ENCODE measurements at regions not wholly inside any gene's neighbourhood (a gene's known extent, or its start where the extent isn't known, plus 50 kb on each side); places are given as distances from the start of the nearest gene placed in this dataset.
"Not testable (repeated sequence)": the region's sequence is repeated elsewhere in the genome, so short reads cannot be mapped to it uniquely, and the experiment has no call there.

DNA sequence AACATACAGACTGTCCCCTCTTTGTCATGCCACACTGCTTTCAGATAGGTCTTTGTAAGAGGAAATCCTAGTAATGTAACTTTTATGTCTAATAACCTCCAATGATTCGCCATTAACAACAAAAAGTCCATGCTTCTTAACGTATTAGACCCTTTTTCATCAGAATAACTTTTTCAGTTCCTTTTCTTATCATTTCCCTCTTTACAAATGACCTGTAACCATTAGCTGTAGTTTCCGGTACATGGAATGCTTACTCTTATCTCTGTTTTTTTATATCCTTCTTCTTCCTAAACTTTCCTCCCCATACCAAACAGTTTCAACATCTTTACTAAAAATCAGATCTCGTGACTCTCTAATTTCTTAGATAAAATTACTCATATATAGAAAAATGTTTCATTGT is 268.9 kb upstream of the TYRP1 start:
- DNase-seq (ENCODE audit: low spot score), result no peak

DNA sequence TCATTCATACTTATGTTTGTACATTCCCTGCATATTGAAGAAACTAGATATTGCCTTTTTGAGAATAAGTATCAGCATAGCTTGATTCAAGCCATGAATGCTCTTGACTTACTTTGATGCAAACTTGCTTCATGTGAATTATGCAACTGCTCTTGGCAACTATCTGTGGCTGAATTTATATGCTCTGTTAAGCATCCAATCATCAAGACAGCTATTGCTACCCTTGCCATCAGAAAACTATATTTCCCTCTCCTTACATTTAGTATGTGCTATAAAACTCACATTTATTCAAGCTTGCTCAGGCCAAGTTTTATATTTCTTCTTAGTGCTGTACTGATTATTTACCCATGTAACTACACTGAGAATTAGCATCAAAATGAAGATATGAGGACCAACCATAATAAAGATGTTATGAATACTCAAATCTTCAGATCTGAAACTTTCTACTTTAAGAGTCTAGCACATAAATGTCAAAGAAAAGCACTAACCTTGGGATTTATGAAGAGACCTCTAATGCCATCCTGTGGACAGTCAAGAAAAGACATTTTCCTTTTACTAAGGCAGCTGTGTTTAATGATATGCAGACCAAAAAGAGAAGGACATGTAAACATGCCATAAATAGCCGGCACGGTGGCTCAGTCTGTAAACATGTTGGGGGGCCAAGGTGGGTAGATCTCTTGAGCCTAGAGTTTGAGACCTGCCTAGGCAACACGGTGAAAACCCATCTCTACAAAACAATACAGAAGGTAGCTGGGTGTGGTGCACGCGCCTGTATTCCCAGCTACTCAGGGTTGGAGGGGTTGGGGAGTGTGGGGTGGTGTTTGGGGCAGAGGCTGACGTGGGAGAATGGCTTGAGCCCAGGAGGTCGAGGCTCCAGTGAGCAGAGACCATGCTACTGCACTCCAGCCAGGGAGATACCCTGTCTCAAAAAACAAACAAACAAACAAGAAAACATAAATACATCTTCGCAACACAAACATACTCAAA is 267.0 kb upstream of the TYRP1 start:
- DNase-seq (ENCODE audit: low spot score), result no peak

GRCh38 chr9:12439267-12439666 is 253.9 kb upstream of the TYRP1 start:
- DNase-seq (ENCODE audit: low spot score), result no peak

- not testable (repeated sequence) for DNase-seq (ENCODE audit: low spot score)
Observed at GRCh38 chr9:12441080-12441479, 252.1 kb upstream of the TYRP1 start.

GRCh38 chr9:12441506-12441905 is 251.7 kb upstream of the TYRP1 start:
- DNase-seq (ENCODE audit: low spot score), result no peak

DNA sequence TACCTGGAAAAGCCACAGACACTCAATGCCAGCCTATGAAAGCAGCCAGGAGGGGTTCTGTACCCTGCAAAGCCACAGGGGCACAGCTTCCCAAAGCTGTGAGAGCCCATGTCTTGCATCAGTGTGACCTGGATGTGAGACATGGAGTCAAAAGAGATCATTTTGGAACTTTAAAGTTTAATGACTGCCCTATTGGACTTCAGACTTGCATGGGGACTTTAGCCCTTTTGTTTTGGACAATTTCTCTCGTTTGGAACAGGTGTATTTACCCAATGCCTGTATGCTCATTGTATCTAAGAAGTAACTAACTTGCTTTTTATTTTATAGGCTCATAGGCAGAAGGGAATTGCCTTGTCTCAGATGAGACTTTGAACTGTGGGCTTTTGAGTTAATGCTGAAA is 244.9 kb upstream of the TYRP1 start:
- no peak for DNase-seq (ENCODE audit: low spot score)

GRCh38 chr9:12457237-12457636 is 235.9 kb upstream of the TYRP1 start:
- DNase-seq (ENCODE audit: low spot score), result no peak

GRCh38 chr9:12461763-12462460 is 231.3 kb upstream of the TYRP1 start:
- no peak for DNase-seq (ENCODE audit: low spot score)

GRCh38 chr9:12462861-12463260 is 230.3 kb upstream of the TYRP1 start:
- no peak for DNase-seq (ENCODE audit: low spot score)

DNA sequence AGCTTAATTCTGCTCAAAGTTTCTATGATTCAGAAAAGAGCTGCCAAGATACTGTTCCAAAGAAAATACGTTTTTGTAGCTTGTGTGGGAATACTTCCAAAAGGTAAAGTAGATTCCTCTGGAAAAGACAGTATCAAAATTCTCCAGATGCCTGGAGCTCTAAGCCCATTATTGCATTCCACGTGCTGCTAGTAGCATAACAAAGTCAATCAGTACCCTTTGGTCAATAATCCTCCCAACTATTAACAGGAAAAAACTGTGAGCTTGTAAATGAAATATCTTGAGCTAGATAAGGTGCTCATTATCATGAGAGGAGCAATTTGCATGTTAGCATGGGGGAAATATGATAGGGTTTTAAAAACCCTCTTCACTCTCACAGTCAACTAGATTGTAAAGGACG is 229.5 kb upstream of the TYRP1 start:
- DNase-seq (ENCODE audit: low spot score), result no peak

GRCh38 chr9:12464400-12464799 is 228.8 kb upstream of the TYRP1 start:
- DNase-seq (ENCODE audit: low spot score), result no peak

DNA sequence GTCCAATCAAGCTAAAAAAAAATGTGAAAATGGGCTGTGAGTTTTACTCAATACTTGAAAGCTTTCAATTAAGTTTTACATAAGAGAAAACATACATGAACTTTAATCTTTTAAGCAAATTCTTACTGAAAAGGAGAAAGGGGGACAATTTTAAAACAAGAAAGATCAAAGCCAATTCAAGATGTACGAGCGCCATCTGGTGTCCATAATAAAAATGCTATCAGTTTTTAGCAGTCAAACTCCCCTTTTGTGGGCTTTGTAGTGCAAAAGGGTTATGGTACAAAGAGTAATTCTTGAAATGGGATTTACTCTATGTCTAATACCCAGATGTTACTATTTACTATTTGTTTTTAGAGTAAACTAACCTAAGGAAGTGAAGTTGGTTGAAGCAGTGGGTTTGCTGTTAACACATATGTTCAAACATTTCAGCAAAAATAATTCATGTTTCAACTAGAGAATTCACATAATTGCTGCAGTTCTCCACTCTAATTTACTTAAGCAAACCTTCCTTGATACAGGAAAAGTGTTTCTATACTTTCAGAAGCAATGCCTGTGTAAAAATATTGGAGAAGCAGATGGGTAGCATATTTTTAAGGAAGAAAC is 228.2 kb upstream of the TYRP1 start:
- DNase-seq (ENCODE audit: low spot score), result peak; percentile 2

GRCh38 chr9:12469084-12469483 is 224.1 kb upstream of the TYRP1 start:
- no peak for DNase-seq (ENCODE audit: low spot score)

DNA sequence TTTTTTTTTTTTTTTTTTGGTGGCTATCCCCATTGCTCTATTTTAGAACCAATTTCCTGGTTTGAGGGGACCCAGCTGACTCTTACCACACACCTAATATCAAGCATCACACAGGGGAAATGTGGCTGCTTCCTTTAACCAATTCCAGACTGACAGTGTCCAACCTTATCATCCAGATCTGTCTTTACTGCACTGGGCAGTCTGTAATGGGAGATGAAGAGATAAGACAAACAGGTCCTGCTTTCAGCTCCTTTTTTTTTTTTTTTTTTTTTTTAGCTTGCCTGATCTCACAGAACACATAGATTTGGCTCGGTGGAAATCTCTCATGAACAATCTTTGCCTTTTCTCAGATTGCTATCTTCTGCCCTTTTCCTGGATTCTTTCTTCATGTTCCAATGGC is 198.8 kb upstream of the TYRP1 start:
- no peak for DNase-seq (ENCODE audit: low spot score)

DNA sequence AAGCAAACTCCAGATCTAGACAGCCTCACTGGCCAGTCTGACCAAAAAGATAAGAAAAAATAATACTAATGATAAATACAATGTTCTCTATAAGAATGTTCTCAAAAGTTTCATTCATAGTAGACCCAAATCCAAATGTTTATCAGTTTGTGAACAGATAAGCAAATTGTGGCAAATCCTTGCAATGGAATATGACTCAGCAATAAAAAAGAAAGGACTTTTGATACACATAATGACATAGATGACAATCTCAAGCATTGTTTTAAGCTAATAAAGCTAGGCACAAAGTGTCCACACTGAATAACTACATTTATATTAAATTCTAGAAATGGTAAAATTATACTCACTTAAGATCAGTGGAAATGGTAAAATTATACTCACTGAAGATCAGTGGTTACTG is 195.4 kb upstream of the TYRP1 start:
- no peak for DNase-seq (ENCODE audit: low spot score)

DNA sequence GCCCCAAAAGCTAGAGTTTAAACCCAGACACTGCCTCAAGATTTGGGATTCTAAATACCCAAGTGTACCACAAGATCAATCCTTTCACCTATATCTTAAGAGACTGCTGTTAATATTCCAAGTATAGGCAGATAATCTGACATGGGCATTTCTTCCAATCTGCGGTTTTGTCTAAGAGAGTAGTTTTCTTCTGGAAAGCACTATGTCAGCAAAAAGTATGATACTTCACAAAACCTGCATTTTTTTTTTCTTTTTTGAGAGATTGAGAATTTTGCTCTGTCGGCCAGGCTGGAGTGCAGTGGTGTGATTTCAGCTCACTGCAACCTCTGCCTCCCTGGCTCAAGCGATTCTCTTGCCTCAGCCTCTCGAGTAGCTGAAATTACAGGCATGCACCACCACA is 190.7 kb upstream of the TYRP1 start:
- DNase-seq (ENCODE audit: low spot score), result no peak

DNA sequence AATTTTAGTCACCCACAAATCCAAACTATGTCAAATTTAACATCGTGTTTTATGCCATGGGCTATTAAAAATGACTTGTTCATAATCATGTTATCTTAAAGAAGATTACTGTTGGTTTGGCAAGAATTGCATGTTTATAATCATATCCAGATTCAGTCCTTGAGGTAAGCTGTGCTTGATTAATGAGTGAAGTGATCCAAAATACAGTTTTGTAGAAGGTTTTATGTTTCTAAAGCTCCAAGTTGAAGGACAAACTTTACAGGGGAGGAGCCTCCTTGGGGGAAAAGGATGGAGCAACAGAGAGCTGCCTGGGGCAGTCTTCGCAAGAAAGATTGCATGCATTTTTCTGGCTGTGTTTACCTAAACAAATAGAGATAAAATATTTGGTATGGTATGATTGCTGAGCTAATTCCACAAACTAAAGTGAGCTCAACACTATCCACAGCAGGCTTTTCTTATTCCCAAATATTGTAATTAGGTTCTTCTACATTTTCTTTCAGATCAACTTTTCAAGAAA is 189.5 kb upstream of the TYRP1 start:
- no peak for DNase-seq (ENCODE audit: low spot score)

DNA sequence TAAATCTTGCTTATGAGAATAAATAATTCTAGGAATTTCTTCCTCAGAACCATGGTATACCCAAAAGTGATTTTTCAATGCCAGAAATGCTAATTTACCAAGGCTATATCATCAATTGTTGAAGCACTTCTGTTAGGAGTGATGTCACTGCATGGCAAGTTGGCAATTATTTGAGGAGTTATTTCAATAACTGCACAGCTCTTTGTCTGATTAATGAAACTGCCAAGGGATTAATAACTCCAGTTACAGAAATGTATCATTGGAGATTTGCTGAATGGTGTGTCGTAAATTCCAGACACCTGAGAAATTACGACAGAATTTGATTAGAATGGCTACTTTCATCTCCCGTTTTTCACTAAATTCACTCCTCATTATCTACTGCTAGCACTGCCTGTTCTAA is 182.6 kb upstream of the TYRP1 start:
- DNase-seq (ENCODE audit: low spot score), result no peak

DNA sequence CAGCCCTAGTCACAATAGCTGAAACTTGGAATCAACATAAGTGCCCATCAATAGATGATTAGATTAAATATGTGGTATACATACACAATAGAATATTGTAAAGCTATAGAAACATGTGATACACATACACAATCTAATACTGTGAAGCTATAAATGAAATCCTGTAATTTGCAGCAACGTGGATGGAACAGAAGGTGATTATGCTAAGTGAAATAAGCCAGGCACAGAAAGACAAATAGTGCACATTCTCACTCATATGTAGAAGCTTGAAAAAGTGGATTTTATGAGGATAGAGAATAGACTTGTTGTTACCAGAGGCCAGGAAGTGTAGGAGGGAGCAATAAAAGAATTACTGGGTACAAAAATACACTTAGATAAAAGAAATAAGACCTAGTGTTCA is 181.5 kb upstream of the TYRP1 start:
- DNase-seq (ENCODE audit: low spot score), result no peak

DNA sequence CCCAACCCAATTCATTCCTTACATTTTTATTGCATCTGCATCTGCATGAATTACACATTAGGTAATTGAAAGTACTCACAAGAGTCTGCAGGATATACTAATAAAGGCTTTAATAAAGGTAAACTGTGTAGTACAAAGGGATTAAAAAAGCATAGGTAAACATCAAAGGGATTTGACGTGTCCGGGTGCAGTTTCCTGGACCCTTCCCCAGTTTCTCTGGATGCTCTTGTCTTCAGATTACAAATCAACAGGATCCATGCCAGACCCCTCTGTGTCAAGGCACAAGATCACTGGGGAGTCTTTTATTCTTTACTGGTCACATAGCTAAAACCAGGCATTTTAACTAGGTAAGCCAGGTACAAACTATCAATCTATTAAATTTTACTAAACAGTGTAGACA is 177.2 kb upstream of the TYRP1 start:
- DNase-seq (ENCODE audit: low spot score), result no peak

DNA sequence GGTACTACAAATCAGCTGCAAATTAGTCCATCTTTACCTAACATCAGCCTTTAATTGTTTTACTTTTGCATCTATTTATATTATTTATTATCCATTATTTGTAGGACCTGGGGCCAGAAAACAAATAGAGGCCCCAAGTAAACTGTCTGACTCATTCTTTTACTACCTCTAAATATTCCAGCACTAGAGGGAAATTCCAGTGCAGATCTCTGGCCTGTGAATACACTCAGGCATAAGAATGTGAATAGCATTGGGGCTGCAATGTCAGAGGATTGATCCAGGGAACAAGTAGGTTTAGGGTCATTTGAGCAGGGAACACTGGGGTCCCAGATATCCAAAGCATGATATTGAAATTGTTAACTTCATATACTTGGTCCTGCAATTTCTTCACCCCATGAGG is 176.6 kb upstream of the TYRP1 start:
- DNase-seq (ENCODE audit: low spot score), result no peak

GRCh38 chr9:12538842-12539579 is 154.2 kb upstream of the TYRP1 start:
- no peak for DNase-seq (ENCODE audit: low spot score)
